Stimulated activated CD4-positive, alpha-beta T cell treated with anti-CD3 and anti-CD28 coated beads, TNF-alpha, amount 100 ng/mL, for 4 hours (primary cell): ENCODE measurements at regions not wholly inside any gene's neighbourhood (a gene's known extent, or its start where the extent isn't known, plus 50 kb on each side); places are given as distances from the start of the nearest gene placed in this dataset.
A peak's percentile ranks its signal among the peaks of the same experiment; 100 is the strongest.
"Not testable (repeated sequence)": the region's sequence is repeated elsewhere in the genome, so short reads cannot be mapped to it uniquely, and the experiment has no call there.

Experiments
- DNase-seq, 3 experiments: peaks; one replicate each; pipeline ENCODE4 v3.0.0-alpha.2; 2020; ENCODE audit warnings: low read depth in 3 of 3

- no peak for DNase-seq
Observed at GRCh38 chr12:66775871-66776270, 97.0 kb upstream of the GRIP1 start.

DNA sequence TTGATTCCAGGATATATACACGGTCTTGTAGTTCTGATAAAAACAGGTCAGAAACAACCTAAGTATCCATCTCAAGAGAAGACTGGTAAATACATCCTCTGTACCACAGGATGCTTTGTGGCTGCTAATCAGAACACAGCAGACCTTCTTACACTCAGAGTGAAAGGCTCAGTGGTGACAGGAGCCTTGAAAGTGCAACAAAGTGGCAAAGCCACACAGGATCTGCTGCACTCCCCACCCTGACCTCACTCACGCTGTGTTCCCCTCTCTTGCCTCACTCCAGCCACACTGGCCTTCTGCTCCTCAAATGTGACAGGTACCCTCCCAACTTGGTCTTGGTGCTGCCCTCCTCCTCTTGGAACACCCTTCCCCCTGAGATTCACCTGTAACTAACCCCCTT lies 98.1 kb upstream of the GRIP1 start:
- DNase-seq = peak in 1 of 3 experiments; percentile 0

DNA sequence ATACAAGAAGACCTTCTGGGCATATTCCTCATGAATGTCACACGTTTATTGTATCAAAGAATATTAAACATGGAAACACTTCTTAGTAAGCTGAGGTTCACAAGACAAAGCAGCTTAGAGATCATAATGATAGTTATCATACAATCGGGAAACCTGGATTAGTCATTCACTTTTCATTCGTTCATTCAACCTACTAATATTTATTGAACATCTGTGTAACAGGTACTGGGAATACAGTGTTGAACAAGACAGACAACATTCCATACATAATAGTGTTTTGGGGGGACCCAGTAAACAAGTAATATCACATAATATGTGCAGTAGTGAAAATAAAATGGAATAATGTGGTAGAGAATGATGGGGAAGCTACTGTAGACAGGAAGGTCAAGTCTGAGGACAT lies 100.6 kb upstream of the GRIP1 start:
- no peak for DNase-seq

DNA sequence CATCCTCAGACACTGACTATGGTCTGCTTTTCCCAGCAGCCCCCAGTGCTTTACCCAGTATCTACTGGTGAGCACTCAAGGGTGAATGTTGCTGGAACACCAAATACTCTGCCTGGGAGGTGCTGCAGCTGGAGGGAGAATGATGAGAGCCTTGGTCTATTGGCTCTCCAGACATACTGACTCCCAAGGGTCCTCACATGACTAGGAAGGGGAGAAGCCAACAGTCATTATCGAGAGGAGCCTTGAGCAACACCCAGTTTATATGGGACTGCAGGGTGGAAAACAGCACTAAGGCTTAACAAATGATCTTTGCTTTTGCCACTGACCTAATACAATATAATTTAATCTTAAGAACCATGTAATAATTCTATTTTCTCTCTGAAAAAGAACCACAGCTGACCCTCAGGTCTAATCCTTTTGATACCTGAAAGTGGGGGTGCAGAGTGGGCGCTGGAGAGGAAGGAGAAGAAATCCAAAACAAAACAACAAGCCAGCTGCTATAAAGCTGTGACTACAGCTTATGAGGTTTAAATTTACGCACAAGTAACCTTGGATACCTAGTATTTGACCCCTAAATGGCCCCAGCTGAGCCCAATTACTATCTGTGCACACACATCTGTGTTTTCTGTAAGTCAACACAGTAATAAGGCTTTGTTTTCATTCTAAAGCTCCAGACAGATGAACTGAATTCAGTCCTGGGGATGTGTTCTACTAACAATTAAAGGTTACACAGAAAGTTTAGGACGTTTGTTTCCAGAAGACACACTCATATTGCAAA lies 107.8 kb upstream of the GRIP1 start:
- DNase-seq = no peak

DNA sequence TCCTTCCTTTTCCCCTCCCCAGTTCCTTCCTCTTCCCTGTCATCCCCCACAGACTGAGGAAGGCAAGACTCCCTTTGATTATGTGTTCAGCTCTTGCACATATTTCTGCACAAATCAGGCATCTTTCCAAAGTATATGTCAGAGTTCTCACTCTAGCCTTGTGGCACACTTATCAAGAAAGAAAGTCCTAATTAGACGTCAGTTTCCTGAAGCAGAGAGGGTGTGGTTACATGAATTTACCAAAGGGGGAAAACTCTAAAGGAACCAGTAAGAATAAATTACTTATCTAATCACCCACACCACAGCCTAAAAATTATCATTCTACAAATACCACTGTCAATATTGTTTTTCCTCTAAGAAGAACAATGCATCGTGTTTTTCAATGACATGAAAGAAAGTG lies 120.7 kb upstream of the GRIP1 start:
- DNase-seq = no peak

DNA sequence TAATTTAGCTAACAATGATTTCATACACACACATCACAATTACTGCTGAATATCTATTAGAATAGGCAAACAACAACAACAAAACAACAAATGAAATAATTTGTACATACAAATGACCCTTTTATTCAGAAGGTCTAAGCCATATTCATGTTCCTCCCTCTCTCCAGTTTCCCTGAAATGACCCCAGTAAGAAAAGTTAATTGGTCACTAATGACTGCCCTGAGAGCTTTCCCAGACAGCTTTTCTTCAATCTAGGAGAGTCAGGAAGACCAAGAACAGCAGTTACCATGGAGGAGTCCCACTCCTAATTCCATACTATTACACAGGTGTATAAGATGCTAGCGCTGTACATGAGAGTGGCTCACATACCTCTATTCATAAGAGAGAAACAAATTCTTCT lies 121.2 kb upstream of the GRIP1 start:
- no peak for DNase-seq

DNA sequence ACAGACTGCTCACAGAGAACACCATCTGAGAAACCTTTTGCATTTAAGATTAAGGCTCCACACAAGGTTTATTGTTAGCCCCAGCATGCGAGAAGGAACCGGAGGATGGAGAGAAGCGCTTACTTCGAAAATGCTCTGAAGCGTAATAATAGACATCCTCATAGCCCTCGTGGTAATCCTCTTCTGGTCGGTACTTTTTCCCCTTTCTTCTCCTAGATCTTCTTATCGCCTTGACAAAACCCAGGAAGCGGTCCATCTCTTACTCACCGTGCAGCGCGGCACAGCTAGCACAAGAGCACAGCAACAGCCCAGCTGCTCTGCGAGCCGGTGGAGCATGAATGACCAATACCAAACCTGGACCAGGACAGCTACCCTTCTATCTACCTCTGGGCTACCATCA lies 125.1 kb upstream of the GRIP1 start:
- DNase-seq = no peak

GRCh38 chr12:66804563-66804974 lies 125.7 kb upstream of the GRIP1 start:
- no peak for DNase-seq

DNA sequence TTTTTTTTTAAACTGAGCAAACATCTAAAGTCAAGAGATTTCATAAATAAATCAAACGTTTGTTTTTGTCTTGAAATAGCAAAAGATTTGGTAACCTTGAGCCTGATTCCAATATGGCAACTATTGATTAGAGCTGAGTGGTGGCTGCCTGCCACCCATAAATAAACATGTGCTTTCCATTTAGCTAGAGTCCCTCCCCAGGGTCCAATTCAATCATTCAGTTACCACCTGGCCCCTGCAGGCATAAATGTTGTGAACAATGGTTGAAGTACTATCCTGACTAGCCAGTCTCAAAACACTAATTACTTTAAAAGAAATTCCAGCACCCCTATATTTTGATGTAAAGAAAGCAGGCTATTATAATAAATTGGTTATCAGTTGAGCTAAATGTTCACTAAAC lies 129.7 kb upstream of the GRIP1 start:
- DNase-seq = no peak

- no peak for DNase-seq
Observed at GRCh38 chr12:66813137-66813892, 134.4 kb upstream of the GRIP1 start.

DNA sequence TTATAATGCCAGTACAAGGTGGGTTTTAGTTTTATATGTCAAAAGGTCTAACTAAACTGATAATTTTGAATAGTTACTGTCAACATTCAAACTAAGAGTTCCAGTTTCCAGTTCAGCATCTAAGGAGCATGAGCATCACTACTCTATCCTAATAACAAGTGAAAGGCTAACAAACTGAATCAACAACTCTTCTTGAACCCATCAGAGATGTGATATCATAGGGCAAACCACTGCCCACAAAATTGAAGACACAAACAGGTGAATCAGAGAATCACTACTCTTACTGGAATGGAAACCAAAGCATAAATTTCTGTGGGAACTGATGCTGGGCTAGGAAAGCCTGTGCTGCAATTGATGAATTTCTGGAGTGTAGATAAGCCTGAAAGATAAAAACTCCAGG lies 140.7 kb upstream of the GRIP1 start:
- DNase-seq = no peak

- no peak for DNase-seq
Observed at GRCh38 chr12:66822961-66823360, 144.1 kb upstream of the GRIP1 start.

- no peak for DNase-seq
Observed at GRCh38 chr12:66823857-66824570, 145.1 kb upstream of the GRIP1 start.

GRCh38 chr12:66825921-66826320 lies 147.0 kb upstream of the GRIP1 start:
- DNase-seq = not testable (repeated sequence)

DNA sequence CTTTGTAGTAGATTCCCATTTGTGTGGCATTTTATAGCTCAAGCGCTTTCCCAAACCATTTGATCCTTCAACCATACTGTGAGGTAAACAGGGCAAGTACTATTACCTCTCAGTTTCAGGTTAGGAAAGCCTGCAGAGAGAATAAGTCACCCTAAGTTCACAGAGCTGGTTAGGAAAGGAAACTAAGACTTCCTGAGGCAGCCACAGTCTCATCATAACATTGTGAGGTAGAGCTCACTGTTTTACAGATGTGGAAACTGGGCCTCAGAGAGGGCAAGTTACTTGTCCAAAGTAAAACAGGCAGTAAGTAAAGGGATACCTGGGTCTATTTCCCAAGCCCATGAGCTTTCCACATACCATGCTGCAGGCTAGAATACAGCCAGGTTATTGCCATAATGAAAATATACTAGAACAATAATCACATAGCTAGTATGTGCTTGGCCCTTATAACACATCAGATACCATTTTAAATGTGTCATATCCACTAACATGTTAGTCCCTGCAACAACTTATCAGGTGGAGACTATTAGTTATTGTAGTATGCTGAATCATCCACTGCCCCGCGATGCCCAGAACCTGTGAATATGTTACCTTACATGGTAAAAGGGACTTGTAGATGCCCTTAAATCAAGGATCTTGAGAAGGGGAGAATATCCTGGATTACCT lies 150.9 kb upstream of the GRIP1 start:
- no peak for DNase-seq

- no peak for DNase-seq
Observed at GRCh38 chr12:66831495-66831894, 152.6 kb upstream of the GRIP1 start.

GRCh38 chr12:66832997-66833396 lies 154.1 kb upstream of the GRIP1 start:
- DNase-seq = no peak

- DNase-seq = no peak
Observed at GRCh38 chr12:66836623-66837310, 157.9 kb upstream of the GRIP1 start.

- DNase-seq = no peak
Observed at GRCh38 chr12:66837311-66837627, 158.4 kb upstream of the GRIP1 start.

GRCh38 chr12:66838366-66838765 lies 159.5 kb upstream of the GRIP1 start:
- DNase-seq = no peak

- no peak for DNase-seq
Observed at GRCh38 chr12:66848967-66849366, 170.1 kb upstream of the GRIP1 start.

DNA sequence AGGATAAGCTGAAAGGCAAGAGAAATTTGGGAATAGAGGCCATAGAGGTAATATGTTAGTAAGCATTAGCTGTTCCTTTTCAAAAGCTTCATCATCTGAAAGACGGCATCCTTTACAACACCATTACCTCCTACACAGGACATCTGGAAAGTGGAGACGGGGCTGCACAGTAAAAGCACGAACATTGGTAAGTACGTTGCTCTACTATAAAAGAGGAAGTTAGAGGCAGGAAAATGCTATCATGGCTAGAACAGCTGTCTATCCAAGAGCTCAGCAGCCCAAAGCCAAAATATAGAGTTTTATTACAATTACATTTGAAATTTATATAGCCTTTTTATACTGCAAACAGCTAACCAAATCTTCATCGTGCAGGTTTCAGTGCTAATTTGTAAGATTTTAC lies 172.3 kb upstream of the GRIP1 start:
- no peak for DNase-seq
